ENCODE measurements at regions not wholly inside any gene's neighbourhood (a gene's known extent, or its start where the extent isn't known, plus 50 kb on each side); places are given as distances from the start of the nearest gene placed in this dataset.
"Not testable (repeated sequence)": the region's sequence is repeated elsewhere in the genome, so short reads cannot be mapped to it uniquely, and the experiment has no call there.

DNA sequence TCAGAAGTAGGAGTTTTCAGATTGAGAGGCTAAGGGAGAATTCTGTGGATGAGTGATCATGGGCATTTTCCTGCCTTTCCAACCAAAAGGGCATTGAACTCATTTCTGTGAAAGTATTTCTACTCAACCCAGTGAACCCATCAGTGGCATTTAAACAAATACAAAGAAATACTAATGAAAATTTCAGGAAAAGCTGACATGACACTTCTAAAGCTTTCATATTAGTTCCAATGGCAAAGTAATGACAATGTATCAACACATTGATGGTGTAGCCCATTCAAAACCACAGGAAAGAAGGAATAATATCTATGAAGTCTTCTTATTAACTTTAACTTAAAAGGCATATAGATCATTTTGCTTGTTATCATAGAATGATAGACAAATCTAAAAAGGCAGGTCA lies 183.5 kb upstream of the ANXA10 start:
- Histone ChIP-seq H3K4me1 (ENCODE audit: control insufficient read depth in 2 of 2, insufficient read depth in 2 of 2, low read length in 1 of 2) (no peaks in the 10 kb centered on the region), H3K36me3 (ENCODE audit: control insufficient read depth in 2 of 2, insufficient read depth in 2 of 2, low read length in 1 of 2) (no peaks in the 10 kb centered on the region), H3K27me3 (ENCODE audit: control insufficient read depth in 1 of 2, insufficient read depth in 2 of 2, low read length in 2 of 2) (no peaks in the 10 kb centered on the region), H3K27ac (ENCODE audit: low read depth in 2 of 2, low read length in 1 of 2) (no peak overlapping the region), H3K4me3 (ENCODE audit: low read depth in 1 of 2, low read length in 2 of 2) (no peak overlapping the region), H3K9me3 (ENCODE audit: control insufficient read depth in 2 of 2, insufficient read depth in 1 of 2, low read depth in 1 of 2, low read length in 1 of 2) (no peaks in the 10 kb centered on the region)

DNA sequence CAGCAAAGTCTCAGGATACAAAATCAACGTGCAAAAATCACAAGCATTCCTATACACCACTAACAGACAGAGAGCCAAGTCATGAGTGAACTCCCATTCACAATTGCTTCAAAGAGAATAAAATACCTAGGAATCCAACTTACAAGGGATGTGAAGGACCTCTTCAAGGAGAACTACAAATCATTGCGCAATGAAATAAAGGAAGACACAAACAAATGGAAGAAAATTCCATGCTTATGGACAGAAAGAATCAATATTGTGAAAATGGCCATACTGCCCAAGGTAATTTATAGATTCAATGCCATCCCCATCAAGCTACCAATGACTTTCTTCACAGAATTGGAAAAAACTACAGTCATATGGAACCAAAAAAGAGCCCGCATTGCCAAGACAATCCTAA lies 179.8 kb upstream of the ANXA10 start:
- not testable (repeated sequence) for H3K9me3 ChIP-seq (ENCODE audit: control insufficient read depth in 2 of 2, insufficient read depth in 1 of 2, low read depth in 1 of 2, low read length in 1 of 2); H3K4me3 ChIP-seq (ENCODE audit: low read depth in 1 of 2, low read length in 2 of 2); H3K27me3 ChIP-seq (ENCODE audit: control insufficient read depth in 1 of 2, insufficient read depth in 2 of 2, low read length in 2 of 2); H3K36me3 ChIP-seq (ENCODE audit: control insufficient read depth in 2 of 2, insufficient read depth in 2 of 2, low read length in 1 of 2); H3K27ac ChIP-seq (ENCODE audit: low read depth in 2 of 2, low read length in 1 of 2); H3K4me1 ChIP-seq (ENCODE audit: control insufficient read depth in 2 of 2, insufficient read depth in 2 of 2, low read length in 1 of 2)
- WGBS, 2 donors: 89 to 91% methylated on average over 3 of the region's 3 CpGs

GRCh38 chr4:167918077-167918476 lies 174.3 kb upstream of the ANXA10 start:
- no peaks in the 10 kb centered on the region for H3K4me1 ChIP-seq (ENCODE audit: control insufficient read depth in 2 of 2, insufficient read depth in 2 of 2, low read length in 1 of 2)
- no peaks in the 10 kb centered on the region for H3K36me3 ChIP-seq (ENCODE audit: control insufficient read depth in 2 of 2, insufficient read depth in 2 of 2, low read length in 1 of 2)
- no peak overlapping the region for H3K4me3 ChIP-seq (ENCODE audit: low read depth in 1 of 2, low read length in 2 of 2)
- WGBS, 2 donors: 66 to 74% methylated on average over 1 of the region's 1 CpG
- H3K27me3 ChIP-seq (ENCODE audit: control insufficient read depth in 1 of 2, insufficient read depth in 2 of 2, low read length in 2 of 2): no peaks in the 10 kb centered on the region
- H3K27ac ChIP-seq (ENCODE audit: low read depth in 2 of 2, low read length in 1 of 2): no peak overlapping the region
- peaks cover 0 to 3% of the 10 kb centered on the region in 2 donors for H3K9me3 ChIP-seq (ENCODE audit: control insufficient read depth in 2 of 2, insufficient read depth in 1 of 2, low read depth in 1 of 2, low read length in 1 of 2)

DNA sequence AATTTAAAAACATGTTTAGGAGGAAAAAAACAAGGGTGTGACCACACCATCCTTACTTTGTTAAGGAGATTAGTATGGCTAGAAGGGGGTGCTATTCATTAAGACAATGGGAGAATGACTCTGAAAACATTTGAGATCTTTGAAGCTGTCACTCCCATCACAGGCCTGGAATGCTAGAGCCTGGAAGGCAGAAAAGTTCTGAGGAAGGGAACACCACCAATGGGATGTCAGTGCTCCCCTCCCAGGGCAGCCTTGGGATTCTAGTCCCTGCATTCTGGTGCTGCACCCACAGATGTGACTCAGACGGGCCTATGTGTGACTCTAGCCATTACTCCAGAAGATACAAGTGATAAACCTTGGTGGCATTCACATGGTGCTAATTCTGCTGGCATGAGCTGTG lies 162.2 kb upstream of the ANXA10 start:
- Histone ChIP-seq H3K4me1 (ENCODE audit: control insufficient read depth in 2 of 2, insufficient read depth in 2 of 2, low read length in 1 of 2) (no peaks in the 10 kb centered on the region), H3K27me3 (ENCODE audit: control insufficient read depth in 1 of 2, insufficient read depth in 2 of 2, low read length in 2 of 2) (no peaks in the 10 kb centered on the region), H3K4me3 (ENCODE audit: low read depth in 1 of 2, low read length in 2 of 2) (no peak overlapping the region), H3K27ac (ENCODE audit: low read depth in 2 of 2, low read length in 1 of 2) (no peak overlapping the region), H3K9me3 (ENCODE audit: control insufficient read depth in 2 of 2, insufficient read depth in 1 of 2, low read depth in 1 of 2, low read length in 1 of 2) (peaks cover 0 to 3% of the 10 kb centered on the region in 2 donors), H3K36me3 (ENCODE audit: control insufficient read depth in 2 of 2, insufficient read depth in 2 of 2, low read length in 1 of 2) (no peaks in the 10 kb centered on the region)
- WGBS, 2 donors: 44 to 58% methylated on average over 1 of the region's 1 CpG

DNA sequence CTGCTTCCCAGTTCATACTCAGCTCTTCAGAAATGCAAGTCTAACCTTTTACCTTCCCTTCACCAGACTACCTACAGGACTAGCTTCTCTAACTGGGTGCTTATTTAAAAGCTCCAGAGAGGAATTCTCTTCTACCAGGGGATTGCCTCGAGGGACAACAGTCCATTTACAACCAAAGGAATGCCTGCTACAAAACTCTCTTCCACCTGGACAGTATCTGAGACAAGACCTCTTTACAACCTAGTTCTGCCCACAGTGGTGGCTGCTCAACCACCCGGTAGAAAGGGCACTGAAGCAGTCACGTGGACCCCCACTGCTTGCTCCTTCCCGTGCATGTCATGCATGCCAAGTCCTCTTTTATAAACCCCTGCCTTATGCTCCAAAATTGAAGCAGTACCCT lies 158.1 kb upstream of the ANXA10 start:
- Histone ChIP-seq H3K4me3 (ENCODE audit: low read depth in 1 of 2, low read length in 2 of 2) (no peak overlapping the region), H3K9me3 (ENCODE audit: control insufficient read depth in 2 of 2, insufficient read depth in 1 of 2, low read depth in 1 of 2, low read length in 1 of 2) (peaks cover 0 to 3% of the 10 kb centered on the region in 2 donors), H3K36me3 (ENCODE audit: control insufficient read depth in 2 of 2, insufficient read depth in 2 of 2, low read length in 1 of 2) (no peaks in the 10 kb centered on the region), H3K27ac (ENCODE audit: low read depth in 2 of 2, low read length in 1 of 2) (no peak overlapping the region), H3K27me3 (ENCODE audit: control insufficient read depth in 1 of 2, insufficient read depth in 2 of 2, low read length in 2 of 2) (no peaks in the 10 kb centered on the region), H3K4me1 (ENCODE audit: control insufficient read depth in 2 of 2, insufficient read depth in 2 of 2, low read length in 1 of 2) (no peaks in the 10 kb centered on the region)
- WGBS, 2 donors: 72 to 75% methylated on average over 4 of the region's 4 CpGs

- H3K27ac ChIP-seq (ENCODE audit: low read depth in 2 of 2, low read length in 1 of 2): no peak overlapping the region
- H3K4me3 ChIP-seq (ENCODE audit: low read depth in 1 of 2, low read length in 2 of 2): no peak overlapping the region
- no peaks in the 10 kb centered on the region for H3K27me3 ChIP-seq (ENCODE audit: control insufficient read depth in 1 of 2, insufficient read depth in 2 of 2, low read length in 2 of 2)
- no peaks in the 10 kb centered on the region for H3K9me3 ChIP-seq (ENCODE audit: control insufficient read depth in 2 of 2, insufficient read depth in 1 of 2, low read depth in 1 of 2, low read length in 1 of 2)
- 62 to 75% methylated on average over 10 of the region's 10 CpGs for WGBS, 2 donors
- no peaks in the 10 kb centered on the region for H3K4me1 ChIP-seq (ENCODE audit: control insufficient read depth in 2 of 2, insufficient read depth in 2 of 2, low read length in 1 of 2)
- no peaks in the 10 kb centered on the region for H3K36me3 ChIP-seq (ENCODE audit: control insufficient read depth in 2 of 2, insufficient read depth in 2 of 2, low read length in 1 of 2)
These were observed 152.3 kb upstream of the ANXA10 start for GRCh38 chr4:167939863-167940616.

DNA sequence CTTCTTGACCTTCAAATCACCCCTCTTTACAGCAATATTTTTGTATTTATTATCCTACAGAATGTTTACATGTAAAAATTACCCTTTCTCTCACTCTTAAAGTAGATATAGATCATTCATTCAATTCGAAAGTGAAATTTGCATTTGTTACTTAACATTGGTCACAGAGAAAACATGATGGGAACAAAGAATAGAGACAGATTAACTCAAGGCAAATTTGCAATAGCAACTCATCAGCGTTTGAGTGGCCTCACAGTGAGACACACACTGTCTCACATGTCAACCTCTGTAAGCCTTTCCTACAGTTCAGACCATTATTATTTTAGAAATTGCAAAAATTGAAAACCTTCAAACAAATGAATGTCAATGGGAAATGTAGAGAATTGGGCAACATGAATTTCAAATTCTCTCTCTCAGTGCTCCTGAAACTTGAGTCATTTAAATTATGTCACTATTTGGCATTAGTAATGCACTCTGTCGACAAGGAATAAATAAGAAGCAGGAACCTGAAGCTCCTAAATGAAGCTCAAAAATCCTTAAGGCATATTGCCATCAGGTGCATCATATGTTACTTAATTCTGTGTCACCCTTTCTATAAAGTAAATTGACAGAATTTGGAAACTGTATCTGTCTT lies 148.3 kb upstream of the ANXA10 start:
- no peaks in the 10 kb centered on the region for H3K36me3 ChIP-seq (ENCODE audit: control insufficient read depth in 2 of 2, insufficient read depth in 2 of 2, low read length in 1 of 2)
- no peak overlapping the region for H3K27ac ChIP-seq (ENCODE audit: low read depth in 2 of 2, low read length in 1 of 2)
- no peaks in the 10 kb centered on the region for H3K4me1 ChIP-seq (ENCODE audit: control insufficient read depth in 2 of 2, insufficient read depth in 2 of 2, low read length in 1 of 2)
- WGBS, 2 donors: 32 to 45% methylated on average over 3 of the region's 3 CpGs
- no peaks in the 10 kb centered on the region for H3K27me3 ChIP-seq (ENCODE audit: control insufficient read depth in 1 of 2, insufficient read depth in 2 of 2, low read length in 2 of 2)
- no peak overlapping the region for H3K4me3 ChIP-seq (ENCODE audit: low read depth in 1 of 2, low read length in 2 of 2)
- H3K9me3 ChIP-seq (ENCODE audit: control insufficient read depth in 2 of 2, insufficient read depth in 1 of 2, low read depth in 1 of 2, low read length in 1 of 2): no peaks in the 10 kb centered on the region

- 64 to 68% methylated on average over 2 of the region's 2 CpGs for WGBS, 2 donors
- no peaks in the 10 kb centered on the region for H3K4me1 ChIP-seq (ENCODE audit: control insufficient read depth in 2 of 2, insufficient read depth in 2 of 2, low read length in 1 of 2)
- no peaks in the 10 kb centered on the region for H3K27me3 ChIP-seq (ENCODE audit: control insufficient read depth in 1 of 2, insufficient read depth in 2 of 2, low read length in 2 of 2)
- H3K4me3 ChIP-seq (ENCODE audit: low read depth in 1 of 2, low read length in 2 of 2): no peak overlapping the region
- no peaks in the 10 kb centered on the region for H3K9me3 ChIP-seq (ENCODE audit: control insufficient read depth in 2 of 2, insufficient read depth in 1 of 2, low read depth in 1 of 2, low read length in 1 of 2)
- H3K36me3 ChIP-seq (ENCODE audit: control insufficient read depth in 2 of 2, insufficient read depth in 2 of 2, low read length in 1 of 2): no peaks in the 10 kb centered on the region
- H3K27ac ChIP-seq (ENCODE audit: low read depth in 2 of 2, low read length in 1 of 2): no peak overlapping the region
These were observed 147.6 kb upstream of the ANXA10 start for GRCh38 chr4:167944721-167945120.

DNA sequence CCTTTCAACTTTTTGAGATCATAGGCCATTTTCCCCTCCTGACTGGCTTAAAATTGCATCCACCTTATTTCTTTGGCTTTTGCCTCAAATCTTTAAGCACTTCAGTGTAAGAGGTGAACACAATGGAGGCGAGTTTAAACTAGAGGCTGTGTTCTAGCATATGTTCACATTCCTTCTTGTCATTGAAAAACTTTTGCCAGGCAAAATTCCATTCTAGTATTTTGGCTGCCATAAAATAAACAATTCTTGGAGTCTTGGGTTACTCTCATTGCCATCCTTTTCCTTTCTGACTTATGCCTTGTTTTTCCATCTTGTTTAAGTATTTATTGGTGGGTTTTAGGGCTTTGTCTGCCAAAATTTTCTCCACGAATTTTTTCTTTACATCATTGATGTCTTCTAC lies 137.3 kb upstream of the ANXA10 start:
- Histone ChIP-seq H3K4me1 (ENCODE audit: control insufficient read depth in 2 of 2, insufficient read depth in 2 of 2, low read length in 1 of 2) (no peaks in the 10 kb centered on the region), H3K9me3 (ENCODE audit: control insufficient read depth in 2 of 2, insufficient read depth in 1 of 2, low read depth in 1 of 2, low read length in 1 of 2) (no peaks in the 10 kb centered on the region), H3K27ac (ENCODE audit: low read depth in 2 of 2, low read length in 1 of 2) (no peak overlapping the region), H3K27me3 (ENCODE audit: control insufficient read depth in 1 of 2, insufficient read depth in 2 of 2, low read length in 2 of 2) (no peaks in the 10 kb centered on the region), H3K4me3 (ENCODE audit: low read depth in 1 of 2, low read length in 2 of 2) (no peak overlapping the region), H3K36me3 (ENCODE audit: control insufficient read depth in 2 of 2, insufficient read depth in 2 of 2, low read length in 1 of 2) (no peaks in the 10 kb centered on the region)
- WGBS, 2 donors: 42 to 43% methylated on average over 2 of the region's 2 CpGs

GRCh38 chr4:167956676-167957075 lies 135.7 kb upstream of the ANXA10 start:
- no peaks in the 10 kb centered on the region for H3K36me3 ChIP-seq (ENCODE audit: control insufficient read depth in 2 of 2, insufficient read depth in 2 of 2, low read length in 1 of 2)
- no peak overlapping the region for H3K27ac ChIP-seq (ENCODE audit: low read depth in 2 of 2, low read length in 1 of 2)
- H3K4me3 ChIP-seq (ENCODE audit: low read depth in 1 of 2, low read length in 2 of 2): no peak overlapping the region
- no peaks in the 10 kb centered on the region for H3K27me3 ChIP-seq (ENCODE audit: control insufficient read depth in 1 of 2, insufficient read depth in 2 of 2, low read length in 2 of 2)
- no peaks in the 10 kb centered on the region for H3K9me3 ChIP-seq (ENCODE audit: control insufficient read depth in 2 of 2, insufficient read depth in 1 of 2, low read depth in 1 of 2, low read length in 1 of 2)
- H3K4me1 ChIP-seq (ENCODE audit: control insufficient read depth in 2 of 2, insufficient read depth in 2 of 2, low read length in 1 of 2): no peaks in the 10 kb centered on the region
